ENCODE measurements at regions not wholly inside any gene's neighbourhood (a gene's known extent, or its start where the extent isn't known, plus 50 kb on each side); places are given as distances from the start of the nearest gene placed in this dataset.

DNA sequence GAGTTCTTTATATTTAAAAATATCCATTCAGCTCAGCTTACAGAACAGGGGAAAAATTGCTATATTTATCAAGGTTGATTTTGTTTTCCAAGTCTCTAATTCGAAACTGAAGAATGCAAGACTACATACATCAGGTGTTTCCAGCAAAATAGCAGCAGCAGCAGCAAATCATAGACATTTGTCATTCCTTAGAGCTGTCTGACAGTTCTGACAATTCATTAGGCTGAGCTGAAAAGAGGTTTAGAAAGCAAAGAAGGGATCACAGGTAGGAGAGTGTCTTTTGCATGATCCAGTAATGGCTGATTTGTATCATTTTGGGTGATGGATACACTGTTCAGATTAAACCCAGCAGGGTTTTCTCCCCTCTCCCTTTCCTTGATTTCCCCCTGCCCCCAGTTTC lies 545.7 kb downstream of the MCTP2 start:
- DNase-seq, result no peak

DNA sequence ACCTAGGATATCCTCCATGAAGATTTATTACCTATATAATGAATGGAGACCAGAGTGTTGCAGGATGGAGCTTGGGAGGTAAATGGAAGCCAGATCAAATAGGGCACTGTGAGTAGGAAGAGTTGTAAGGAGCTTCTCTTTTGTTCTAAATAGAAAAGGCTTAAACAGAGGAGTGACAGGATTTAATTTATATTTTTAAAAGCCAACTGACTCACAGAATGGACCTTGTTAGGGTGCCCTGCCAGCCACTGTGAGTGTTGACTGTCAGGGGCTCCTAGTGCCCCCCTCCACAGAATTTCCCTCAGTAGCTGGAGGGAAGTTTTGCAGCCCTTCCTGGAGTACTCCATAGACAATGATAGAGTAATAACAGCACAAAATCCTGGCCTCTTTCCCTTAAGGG lies 547.5 kb downstream of the MCTP2 start:
- no peak for DNase-seq

DNA sequence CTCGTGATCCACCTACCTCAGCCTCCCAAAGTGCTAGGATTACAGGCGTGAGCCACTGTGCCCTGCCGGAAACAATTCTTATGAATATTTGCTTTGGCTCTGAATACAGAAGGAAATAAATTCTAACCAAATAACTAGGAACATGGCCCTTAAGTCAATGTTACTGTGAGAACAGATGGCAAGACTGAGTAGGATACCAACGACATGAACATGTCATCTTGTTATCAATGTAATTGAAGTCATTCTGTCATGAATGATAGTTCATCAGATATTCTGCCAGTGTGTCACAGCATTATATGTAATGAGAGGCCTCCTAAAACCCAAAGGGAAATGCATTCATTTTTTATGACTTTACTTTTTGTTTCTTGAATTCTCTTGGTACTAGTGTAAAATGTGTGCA lies 548.8 kb downstream of the MCTP2 start:
- no peak for DNase-seq

DNA sequence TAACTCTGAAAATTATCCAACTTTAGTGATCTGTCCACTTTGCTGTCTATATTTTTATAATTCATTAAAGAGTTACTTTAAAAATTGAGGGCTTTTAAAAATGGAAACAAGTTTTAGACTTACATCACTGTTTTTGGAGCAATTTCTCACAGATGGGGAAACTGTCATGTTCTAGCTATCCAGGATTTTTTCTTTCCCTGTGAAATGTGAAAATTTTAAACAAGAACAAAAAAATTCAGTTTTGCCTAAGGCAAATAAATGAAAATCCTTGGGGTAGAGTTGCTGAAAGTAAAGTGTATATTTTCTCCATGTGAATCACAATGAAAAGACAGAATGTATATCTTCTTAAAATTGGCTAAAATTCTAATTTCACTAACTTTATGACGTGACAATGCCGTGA lies 553.7 kb downstream of the MCTP2 start:
- DNase-seq, result no peak

DNA sequence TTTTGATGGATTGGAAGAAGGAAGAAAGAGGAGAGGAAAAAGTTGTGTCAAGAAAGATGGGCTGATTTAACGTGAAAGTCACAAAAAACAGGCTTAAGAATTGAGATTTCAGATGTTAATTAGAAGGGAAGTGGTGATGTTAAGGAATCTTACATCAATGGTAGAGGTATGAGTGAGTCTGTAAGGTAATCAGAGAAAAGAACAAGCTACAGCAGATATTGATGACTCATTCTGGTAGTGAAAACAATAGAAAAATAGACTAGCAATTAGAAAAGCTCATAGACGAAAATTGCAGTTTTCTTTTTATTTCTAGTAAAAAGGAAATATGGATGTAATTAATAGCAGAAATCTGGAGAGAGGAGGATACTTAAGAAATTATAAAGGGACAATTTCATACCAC lies 559.6 kb downstream of the MCTP2 start:
- no peak for DNase-seq

GRCh38 chr15:94791510-94791909 lies 560.1 kb downstream of the MCTP2 start:
- DNase-seq, result no peak

GRCh38 chr15:94792196-94792595 lies 560.8 kb downstream of the MCTP2 start:
- no peak for DNase-seq

DNA sequence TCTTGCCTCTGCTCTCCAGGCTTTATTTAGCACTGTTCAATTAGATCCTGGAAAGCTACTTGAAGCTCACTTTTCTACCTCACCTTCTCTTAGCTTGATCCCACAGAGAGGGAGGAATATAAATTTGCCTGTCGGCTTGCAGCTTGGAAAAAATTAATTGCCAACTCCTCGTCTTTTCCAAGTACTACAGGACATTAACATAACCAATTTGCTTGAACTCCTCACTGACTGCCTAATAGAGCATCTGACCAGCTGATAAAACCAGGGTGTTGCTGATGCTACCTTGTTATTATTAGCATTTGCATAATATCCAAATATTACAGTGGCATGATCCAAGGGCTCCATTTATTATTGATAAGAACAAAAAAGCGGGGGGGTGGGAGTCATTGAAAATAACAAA lies 561.8 kb downstream of the MCTP2 start:
- DNase-seq, result no peak

DNA sequence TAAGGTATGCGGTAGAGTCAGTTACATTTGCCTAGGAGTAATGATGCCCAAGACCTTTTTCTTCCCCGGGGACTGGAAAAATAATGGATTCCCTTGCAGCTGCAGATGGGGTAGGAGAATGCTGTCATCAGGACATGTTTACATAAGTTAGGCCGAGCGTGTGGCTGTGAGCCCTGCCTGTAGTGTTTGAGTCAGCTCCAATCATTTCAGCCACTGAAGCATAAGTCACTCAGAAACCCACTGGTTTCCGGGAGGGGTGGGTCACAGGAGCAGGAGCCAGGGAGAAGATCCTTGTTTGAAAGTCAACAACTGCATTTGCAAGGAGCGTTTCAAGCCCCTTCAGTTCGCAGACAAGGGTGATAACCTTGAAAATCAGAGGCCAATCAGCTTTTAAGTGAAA lies 562.3 kb downstream of the MCTP2 start:
- peak; percentile 51 to 58 for DNase-seq

DNA sequence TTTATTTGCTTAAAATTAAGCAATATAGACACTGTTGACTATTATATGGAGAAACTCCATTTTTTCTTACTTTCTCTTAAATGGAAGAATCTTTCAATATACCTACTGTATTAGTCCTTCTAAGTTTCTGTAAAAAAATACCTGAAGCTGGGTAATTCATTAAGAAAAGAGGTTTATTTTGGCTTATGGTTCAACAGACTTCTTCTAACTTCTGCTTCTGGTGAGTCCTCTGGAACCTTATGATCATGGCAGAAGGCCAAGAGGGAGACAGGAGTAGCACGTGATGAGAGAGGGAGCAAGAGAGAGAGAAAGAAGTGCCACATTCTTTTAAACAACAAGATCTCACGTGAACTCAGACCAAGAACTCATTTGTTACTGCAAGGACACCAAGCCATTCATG lies 573.3 kb downstream of the MCTP2 start:
- no peak for DNase-seq

DNA sequence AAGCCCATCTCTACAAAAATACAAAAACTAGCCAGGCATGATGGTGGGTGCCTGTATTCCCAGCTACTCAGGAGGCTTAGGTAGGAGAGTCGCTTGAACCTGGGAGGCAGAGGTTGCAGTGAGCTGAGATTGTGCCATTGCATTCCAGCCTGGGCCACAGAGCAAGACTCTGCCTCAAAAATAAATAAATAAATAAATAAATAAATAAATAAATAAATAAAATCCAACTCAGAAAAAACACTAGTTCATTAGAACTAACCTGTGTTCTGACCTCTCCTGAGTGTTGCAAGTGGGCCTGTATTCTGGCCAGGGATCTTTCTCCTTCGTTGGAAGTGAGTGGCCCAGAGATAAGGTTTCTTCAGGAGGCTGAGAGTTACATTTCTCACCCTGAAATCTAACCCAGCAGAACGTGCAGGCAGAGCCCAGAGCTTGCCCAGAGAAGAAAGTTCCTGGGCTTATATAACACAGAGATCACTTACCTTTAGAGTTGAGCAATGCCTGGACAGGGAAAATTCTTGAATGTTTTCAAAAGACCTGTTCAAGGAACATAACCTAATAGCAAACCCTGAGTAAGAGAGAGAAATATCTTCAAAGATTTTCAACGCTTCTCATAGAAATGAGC lies 583.9 kb downstream of the MCTP2 start:
- no peak for DNase-seq

DNA sequence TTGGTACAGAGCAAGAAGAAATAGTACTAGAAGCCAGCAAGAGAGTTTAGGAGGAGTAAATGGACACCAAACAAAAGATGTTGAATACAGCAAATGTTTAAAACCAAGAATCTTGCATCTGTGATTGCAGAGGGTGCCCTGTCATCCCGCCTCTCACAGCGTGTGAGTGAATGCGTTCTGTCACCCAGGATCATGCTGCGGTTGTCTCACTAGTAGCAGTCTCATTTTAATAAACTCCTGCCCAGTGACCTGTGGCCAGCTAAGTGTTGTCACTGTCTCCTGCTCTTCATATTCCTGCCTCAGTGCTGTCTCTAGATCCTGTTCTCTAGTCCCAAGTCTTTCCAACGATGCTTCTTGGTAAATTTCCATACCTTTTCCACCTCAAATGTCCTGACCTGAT lies 584.6 kb downstream of the MCTP2 start:
- no peak for DNase-seq

DNA sequence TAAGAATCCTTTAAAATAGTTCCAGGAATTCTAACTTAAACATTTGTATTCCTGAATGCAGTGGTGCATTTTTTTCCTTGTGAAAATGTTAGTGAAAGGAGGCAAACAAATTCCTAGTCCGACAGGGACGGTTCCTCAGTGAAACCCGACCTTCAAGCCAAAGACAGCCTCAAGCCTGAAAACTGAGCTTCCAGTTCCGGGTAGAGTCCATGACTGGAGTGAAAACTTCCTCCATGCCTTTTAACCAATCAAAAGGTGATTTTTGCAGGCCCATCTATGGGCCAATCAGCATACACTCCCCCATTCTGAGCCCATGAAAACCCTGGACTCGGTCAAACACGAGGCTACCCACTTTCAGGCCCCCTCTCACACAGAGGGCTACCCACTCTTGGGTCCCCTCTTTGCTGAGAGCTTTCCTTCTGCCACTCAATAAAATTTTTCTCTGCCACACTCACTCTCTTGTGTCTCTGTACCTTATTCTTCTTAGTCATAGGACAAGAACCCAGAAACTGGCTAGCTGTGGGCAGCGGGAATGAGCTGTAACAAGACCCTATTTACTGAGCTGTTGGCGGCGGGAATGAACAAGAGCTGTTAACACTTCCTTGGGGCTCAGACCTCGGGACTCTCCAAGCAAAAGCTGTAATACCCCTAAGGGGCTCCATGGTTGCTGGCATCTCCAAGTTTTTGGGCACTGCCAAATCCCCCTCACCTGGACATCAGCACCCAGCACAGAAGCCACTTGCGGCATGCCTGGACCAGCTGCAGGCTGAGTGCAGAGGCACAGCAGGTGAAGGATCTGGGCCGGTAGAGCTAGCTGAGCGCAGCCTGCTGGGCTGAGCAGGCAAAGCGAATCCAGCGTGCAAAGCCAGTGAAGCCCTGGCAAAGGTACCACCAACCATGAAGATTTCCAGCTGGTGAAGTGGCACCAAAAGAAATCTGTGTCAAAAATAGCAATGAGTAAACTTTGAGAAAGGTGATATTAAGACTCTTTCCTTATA lies 598.8 kb downstream of the MCTP2 start:
- DNase-seq, result no peak

- no peak for DNase-seq
Observed at GRCh38 chr15:94834000-94834399, 602.6 kb downstream of the MCTP2 start.

DNA sequence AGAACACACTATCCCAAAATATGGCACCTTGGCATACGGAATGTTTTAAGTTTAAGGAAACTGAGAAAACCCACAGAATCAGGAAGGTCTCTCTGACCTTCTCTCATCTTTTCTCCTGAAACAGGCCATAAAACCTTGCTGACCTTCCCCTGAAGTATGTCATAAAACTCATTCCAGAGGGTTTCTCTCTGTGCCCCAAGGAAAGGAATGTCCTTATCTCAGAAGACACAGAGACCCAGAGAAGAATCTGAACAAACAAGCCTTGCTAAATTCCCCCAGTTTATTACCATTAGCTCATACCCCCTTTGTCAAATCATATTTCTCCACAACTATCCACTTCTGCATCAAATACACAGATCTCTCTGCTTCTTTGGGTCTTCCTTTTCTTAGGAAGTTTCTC lies 603.1 kb downstream of the MCTP2 start:
- no peak for DNase-seq

DNA sequence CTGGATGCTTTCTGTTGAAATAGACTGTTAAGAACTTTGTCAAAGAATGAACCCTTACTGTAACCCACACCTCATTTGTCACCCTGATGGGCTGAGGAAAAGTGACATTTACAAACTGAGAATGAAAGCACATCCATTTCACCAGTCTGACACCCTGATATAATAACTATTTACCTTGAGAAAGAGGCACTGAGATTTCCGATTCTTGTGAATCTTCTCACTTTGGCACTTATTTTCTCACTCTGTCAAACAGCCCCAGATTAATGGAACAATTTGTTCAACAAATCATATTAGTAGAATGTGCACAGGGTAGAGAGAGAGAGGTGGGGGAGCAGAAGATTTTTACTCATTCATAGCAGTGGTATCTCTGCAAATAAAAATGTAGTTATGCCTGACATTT lies 606.9 kb downstream of the MCTP2 start:
- DNase-seq, result no peak

- DNase-seq, result no peak
Observed at GRCh38 chr15:94840794-94841783, 609.7 kb downstream of the MCTP2 start.

DNA sequence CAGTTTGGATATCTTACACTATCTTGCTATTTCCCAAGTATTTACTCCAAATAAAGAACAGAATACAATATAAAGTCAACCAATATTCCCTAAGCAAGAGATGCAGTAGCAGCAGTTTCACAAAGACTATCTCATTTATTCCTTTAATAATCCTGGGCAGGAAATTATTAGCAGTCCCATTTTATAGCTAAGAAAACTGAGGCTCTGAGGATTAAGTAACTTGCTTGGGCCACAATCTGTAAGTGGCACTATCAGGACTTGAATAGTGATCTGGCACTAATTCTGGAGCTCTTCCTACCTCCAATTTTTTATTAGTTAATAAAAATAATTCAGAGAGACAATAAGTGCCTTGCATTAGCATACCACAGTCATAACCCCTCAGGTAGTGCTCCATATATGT lies 611.7 kb downstream of the MCTP2 start:
- DNase-seq, result no peak

- no peak for DNase-seq
Observed at GRCh38 chr15:94844198-94844537, 612.8 kb downstream of the MCTP2 start.

- DNase-seq, result no peak
Observed at GRCh38 chr15:94844538-94845389, 613.4 kb downstream of the MCTP2 start.

DNA sequence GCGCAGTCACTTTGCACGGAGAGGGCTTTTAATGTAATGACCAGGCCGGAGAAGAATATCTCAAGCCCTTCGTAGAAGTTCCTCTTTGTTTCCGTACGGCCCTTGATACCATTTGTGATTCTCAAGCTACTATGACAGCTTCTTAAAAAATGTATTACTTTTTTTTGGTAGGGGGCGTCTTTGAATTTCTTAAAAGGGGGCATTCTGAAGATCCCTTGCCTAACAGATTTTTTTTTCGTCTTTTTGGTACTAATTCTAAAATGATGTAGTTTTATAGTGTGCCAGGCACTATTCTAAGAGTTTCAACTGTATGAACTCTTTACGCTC lies 614.0 kb downstream of the MCTP2 start:
- DNase-seq, result no peak

- DNase-seq, result no peak
Observed at GRCh38 chr15:94847325-94847724, 616.0 kb downstream of the MCTP2 start.

DNA sequence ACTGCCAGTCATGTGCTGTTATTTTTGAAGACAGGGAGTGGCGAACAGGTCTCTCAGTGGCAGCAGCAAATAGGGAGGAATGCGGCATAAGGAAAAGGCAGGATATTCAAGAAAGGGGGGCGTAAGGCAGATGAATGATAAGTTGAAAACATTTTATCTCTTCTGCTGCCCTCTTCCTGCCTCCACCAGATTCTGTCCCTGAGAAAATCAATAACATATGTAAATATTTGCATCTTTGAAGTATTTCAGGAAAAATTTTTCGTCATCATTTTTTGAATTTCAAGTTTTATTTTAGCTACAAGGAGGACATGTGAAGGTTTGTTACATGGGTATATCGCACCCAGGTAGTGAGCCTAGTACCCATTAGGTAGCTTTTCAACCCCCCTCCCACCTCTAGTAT lies 616.7 kb downstream of the MCTP2 start:
- no peak for DNase-seq

Data from SHP77 (cell line).